H1 (cell line): ENCODE measurements at regions not wholly inside any gene's neighbourhood (a gene's known extent, or its start where the extent isn't known, plus 50 kb on each side); places are given as distances from the start of the nearest gene placed in this dataset.

ENCODE experiments used
- CREB1 ChIP-seq: IDR thresholded peaks from 2 replicates; pipeline ENCODE4 v1.6.1; 2012; ENCODE audit warnings: inconsistent platforms
- FOSL1 ChIP-seq: IDR thresholded peaks from 2 replicates; pipeline ENCODE4 v1.6.1; 2011; ENCODE audit warnings: mild to moderate bottlenecking, low read depth, low read length, moderate library complexity; ENCODE audit not compliant: insufficient read depth
- GABPA ChIP-seq: IDR thresholded peaks from 2 replicates; pipeline ENCODE4 v1.6.1; 2011; ENCODE audit warnings: mild to moderate bottlenecking, low read length, moderate library complexity, borderline replicate concordance; ENCODE audit not compliant: insufficient read depth
- TF ChIP-seq, protein P1 (sequence below), 3 experiments: IDR thresholded peaks; 1 replicate in 2 of 3; 2 replicates in 1 of 3; pipeline versions ENCODE4 v1.5.1 to v1.6.1; 2011; ENCODE audit warnings: low read length in 3 of 3, mild to moderate bottlenecking in 3 of 3, inconsistent platforms in 2 of 3, low read depth in 1 of 3, moderate library complexity in 1 of 3; ENCODE audit not compliant: insufficient read depth in 1 of 3; ENCODE audit errors: control extremely low read depth in 1 of 3

DNA sequence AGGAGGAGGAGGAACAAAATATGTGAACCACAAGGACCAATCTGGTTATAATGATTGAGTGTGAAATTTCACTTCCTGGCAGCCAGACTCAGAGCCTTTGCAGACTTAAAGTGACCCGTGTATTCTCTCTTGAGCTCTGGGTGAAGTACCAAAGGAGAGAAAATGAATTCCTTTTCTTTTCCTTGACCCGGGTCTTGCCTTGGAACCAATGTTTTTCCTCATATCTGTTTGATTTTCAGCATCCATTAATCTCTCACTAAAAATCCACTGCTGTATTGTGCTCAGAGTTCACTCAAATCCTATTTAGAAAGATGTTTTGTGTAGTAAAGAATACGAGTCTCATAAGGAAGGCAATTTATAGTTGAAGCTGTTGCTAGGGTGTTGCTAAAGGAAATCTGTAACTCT lies 78.3 kb upstream of the C1QTNF7 start (continued):
- TF ChIP-seq FOSL1 (no peak), GABPA (no peak), CREB1 (no peak)
- TF ChIP-seq, protein P1, sequence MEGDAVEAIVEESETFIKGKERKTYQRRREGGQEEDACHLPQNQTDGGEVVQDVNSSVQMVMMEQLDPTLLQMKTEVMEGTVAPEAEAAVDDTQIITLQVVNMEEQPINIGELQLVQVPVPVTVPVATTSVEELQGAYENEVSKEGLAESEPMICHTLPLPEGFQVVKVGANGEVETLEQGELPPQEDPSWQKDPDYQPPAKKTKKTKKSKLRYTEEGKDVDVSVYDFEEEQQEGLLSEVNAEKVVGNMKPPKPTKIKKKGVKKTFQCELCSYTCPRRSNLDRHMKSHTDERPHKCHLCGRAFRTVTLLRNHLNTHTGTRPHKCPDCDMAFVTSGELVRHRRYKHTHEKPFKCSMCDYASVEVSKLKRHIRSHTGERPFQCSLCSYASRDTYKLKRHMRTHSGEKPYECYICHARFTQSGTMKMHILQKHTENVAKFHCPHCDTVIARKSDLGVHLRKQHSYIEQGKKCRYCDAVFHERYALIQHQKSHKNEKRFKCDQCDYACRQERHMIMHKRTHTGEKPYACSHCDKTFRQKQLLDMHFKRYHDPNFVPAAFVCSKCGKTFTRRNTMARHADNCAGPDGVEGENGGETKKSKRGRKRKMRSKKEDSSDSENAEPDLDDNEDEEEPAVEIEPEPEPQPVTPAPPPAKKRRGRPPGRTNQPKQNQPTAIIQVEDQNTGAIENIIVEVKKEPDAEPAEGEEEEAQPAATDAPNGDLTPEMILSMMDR (IDR thresholded peaks at IDR 0.05; ENCODE audit: control extremely low read depth in 1 of 3, insufficient read depth in 1 of 3, low read depth in 1 of 3, low read length in 3 of 3) = no peak
